ENCODE measurements at regions not wholly inside any gene's neighbourhood (a gene's known extent, or its start where the extent isn't known, plus 50 kb on each side); places are given as distances from the start of the nearest gene placed in this dataset.
"Not testable (repeated sequence)": the region's sequence is repeated elsewhere in the genome, so short reads cannot be mapped to it uniquely, and the experiment has no call there.

- DNase-seq, result no peak
Measured at GRCh38 chr10:8316284-8316683, 261.8 kb downstream of the GATA3 start.

GRCh38 chr10:8318429-8318828, 263.9 kb downstream of the GATA3 start:
- DNase-seq, result not testable (repeated sequence)

- DNase-seq, result no peak
Measured at GRCh38 chr10:8318956-8319355, 264.5 kb downstream of the GATA3 start.

- DNase-seq, result no peak
Measured at GRCh38 chr10:8319704-8320103, 265.2 kb downstream of the GATA3 start.

- peak; percentile 50 for DNase-seq
Measured at GRCh38 chr10:8321990-8322389, 267.5 kb downstream of the GATA3 start.

- DNase-seq, result no peak
Measured at GRCh38 chr10:8323428-8324054, 269.1 kb downstream of the GATA3 start.

GRCh38 chr10:8325024-8325980, 270.8 kb downstream of the GATA3 start:
- DNase-seq, result no peak

GRCh38 chr10:8326396-8327139, 272.1 kb downstream of the GATA3 start:
- no peak for DNase-seq

GRCh38 chr10:8327140-8327423, 272.6 kb downstream of the GATA3 start:
- DNase-seq, result no peak

- DNase-seq, result no peak
Measured at GRCh38 chr10:8331387-8331786, 276.9 kb downstream of the GATA3 start.

GRCh38 chr10:8331896-8332729, 277.6 kb downstream of the GATA3 start:
- no peak for DNase-seq

- DNase-seq, result no peak
Measured at GRCh38 chr10:8332730-8333111, 278.2 kb downstream of the GATA3 start.

GRCh38 chr10:8334631-8335030, 280.1 kb downstream of the GATA3 start:
- no peak for DNase-seq

- no peak for DNase-seq
Measured at GRCh38 chr10:8336629-8337331, 282.3 kb downstream of the GATA3 start.

GRCh38 chr10:8337332-8337651, 282.8 kb downstream of the GATA3 start:
- DNase-seq, result no peak

GRCh38 chr10:8338177-8338766, 283.8 kb downstream of the GATA3 start:
- no peak for DNase-seq

GRCh38 chr10:8344756-8345155, 290.3 kb downstream of the GATA3 start:
- no peak for DNase-seq

- DNase-seq, result no peak
Measured at GRCh38 chr10:8346861-8347260, 292.4 kb downstream of the GATA3 start.

GRCh38 chr10:8347614-8348013, 293.1 kb downstream of the GATA3 start:
- not testable (repeated sequence) for DNase-seq

GRCh38 chr10:8349610-8350249, 295.2 kb downstream of the GATA3 start:
- no peak for DNase-seq

- no peak for DNase-seq
Measured at GRCh38 chr10:8350250-8350967, 295.9 kb downstream of the GATA3 start.
